ENCODE measurements at regions not wholly inside any gene's neighbourhood (a gene's known extent, or its start where the extent isn't known, plus 50 kb on each side); places are given as distances from the start of the nearest gene placed in this dataset.

DNA sequence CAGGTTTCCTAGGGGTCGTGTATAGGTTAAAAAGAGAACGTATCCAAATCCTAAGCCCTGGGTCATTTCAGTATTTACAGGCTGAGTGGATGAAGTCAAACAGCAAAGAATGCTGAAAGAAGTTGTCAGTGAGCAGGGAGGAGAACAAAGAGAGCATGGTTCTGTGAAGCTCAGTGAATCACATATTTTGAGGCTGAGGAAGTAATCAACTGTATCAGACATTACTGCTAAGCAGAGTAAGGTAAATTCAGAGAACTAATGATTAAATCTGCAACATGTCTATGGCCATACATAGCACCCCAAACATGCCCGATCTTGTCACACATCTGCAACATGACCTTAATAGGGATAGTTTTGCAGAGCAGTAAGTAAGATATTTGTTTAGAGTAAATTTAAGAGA lies 1130.3 kb downstream of the RAPGEF2 start:
- in situ Hi-C loops (cut with MboI; ENCODE audit: low pct_ligation_motif_present in 1 of 4, low pct_unique_long_range_greater_than_20kb in 1 of 4, low sequenced_read_pairs in 3 of 4), result no loop called here
- no peak overlapping the region for H3K4me3 ChIP-seq

DNA sequence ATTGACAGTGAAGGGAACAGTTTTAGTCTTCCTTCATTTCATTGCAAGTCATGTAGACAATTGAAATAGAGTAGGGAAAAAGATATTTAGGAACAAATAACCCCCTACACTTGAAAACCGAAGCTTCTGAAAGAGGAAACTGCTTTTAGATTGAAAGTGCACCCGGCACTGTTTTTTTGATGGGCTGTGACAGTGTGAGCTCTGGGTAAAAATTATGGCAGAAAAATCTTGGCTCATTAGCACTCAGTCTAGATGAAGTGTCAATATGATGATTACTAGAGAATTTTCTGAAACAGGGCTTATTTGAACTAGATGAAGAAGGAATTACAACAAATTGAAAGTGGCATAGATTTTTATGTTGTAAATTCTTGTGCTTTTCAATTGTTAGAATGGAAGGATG lies 1132.4 kb downstream of the RAPGEF2 start:
- no peaks in the 10 kb centered on the region for H3K27me3 ChIP-seq
- no peak overlapping the region for H3K4me3 ChIP-seq
- peaks cover 0 to under 1% of the 10 kb centered on the region in 2 donors for H3K9me3 ChIP-seq
- no peak for DNase-seq
- no peak overlapping the region for H3K27ac ChIP-seq
- intact Hi-C loops (cut with DNase I; ENCODE audit: low total_unique reads) (no loop called here), in situ Hi-C loops (cut with MboI; ENCODE audit: low pct_ligation_motif_present in 1 of 4, low pct_unique_long_range_greater_than_20kb in 1 of 4, low sequenced_read_pairs in 3 of 4) (no loop called here)
- H3K4me1 ChIP-seq, result no peaks in the 10 kb centered on the region
- no peak for TF ChIP-seq EP300 (IDR thresholded peaks at IDR 0.05; ENCODE audit: low read depth)
- TF ChIP-seq POLR2AphosphoS5 (IDR thresholded peaks at IDR 0.05), result no peak
- no peak for TF ChIP-seq POLR2A (IDR thresholded peaks at IDR 0.05)
- no peak for TF ChIP-seq CTCF (IDR thresholded peaks at IDR 0.05)
- 53 to 74% methylated on average over 2 of the region's 2 CpGs for WGBS, 2 donors (ENCODE audit: low coverage in 1 of 2)
- H3K36me3 ChIP-seq, result no peaks in the 10 kb centered on the region

More for the DNA sequence above, 1130.3 kb downstream of the RAPGEF2 start:
- intact Hi-C loops (cut with DNase I; ENCODE audit: low total_unique reads), result no loop called here
- Histone ChIP-seq H3K36me3 (no peaks in the 10 kb centered on the region), H3K27ac (no peak overlapping the region), H3K4me1 (no peaks in the 10 kb centered on the region), H3K9me3 (no peaks in the 10 kb centered on the region), H3K27me3 (no peaks in the 10 kb centered on the region)
- 59 to 64% methylated on average over 3 of the region's 3 CpGs for WGBS, 2 donors (ENCODE audit: low coverage in 1 of 2)
- TF ChIP-seq POLR2AphosphoS5 (IDR thresholded peaks at IDR 0.05), result no peak
- no peak for TF ChIP-seq POLR2A (IDR thresholded peaks at IDR 0.05)
- TF ChIP-seq CTCF (IDR thresholded peaks at IDR 0.05), result no peak
- TF ChIP-seq EP300 (IDR thresholded peaks at IDR 0.05; ENCODE audit: low read depth), result no peak
- no peak for DNase-seq

DNA sequence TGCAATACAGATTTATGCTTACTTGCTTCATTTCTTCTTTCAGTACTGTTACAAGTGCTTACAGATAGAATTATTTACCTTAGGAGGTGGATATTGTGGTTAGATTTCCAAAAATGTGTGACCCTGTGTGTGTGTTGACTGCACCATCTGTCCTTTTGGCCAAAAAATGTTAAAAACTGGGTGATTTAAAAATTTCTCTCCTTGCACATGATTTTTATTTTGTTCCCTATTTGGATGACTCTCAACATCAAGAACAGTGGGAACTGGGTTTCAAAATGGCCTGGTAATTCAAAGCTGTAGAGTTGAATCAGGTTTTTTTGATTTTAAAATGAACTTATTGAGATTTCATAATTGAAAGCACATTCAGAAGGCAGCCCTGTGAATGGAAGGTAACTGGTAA lies 1132.9 kb downstream of the RAPGEF2 start:
- no peak for TF ChIP-seq POLR2AphosphoS5 (IDR thresholded peaks at IDR 0.05)
- TF ChIP-seq POLR2A (IDR thresholded peaks at IDR 0.05), result no peak
- TF ChIP-seq EP300 (IDR thresholded peaks at IDR 0.05; ENCODE audit: low read depth), result no peak
- no peak for TF ChIP-seq CTCF (IDR thresholded peaks at IDR 0.05)
- intact Hi-C loops (cut with DNase I; ENCODE audit: low total_unique reads), result no loop called here
- in situ Hi-C loops (cut with MboI; ENCODE audit: low pct_ligation_motif_present in 1 of 4, low pct_unique_long_range_greater_than_20kb in 1 of 4, low sequenced_read_pairs in 3 of 4), result no loop called here

DNA sequence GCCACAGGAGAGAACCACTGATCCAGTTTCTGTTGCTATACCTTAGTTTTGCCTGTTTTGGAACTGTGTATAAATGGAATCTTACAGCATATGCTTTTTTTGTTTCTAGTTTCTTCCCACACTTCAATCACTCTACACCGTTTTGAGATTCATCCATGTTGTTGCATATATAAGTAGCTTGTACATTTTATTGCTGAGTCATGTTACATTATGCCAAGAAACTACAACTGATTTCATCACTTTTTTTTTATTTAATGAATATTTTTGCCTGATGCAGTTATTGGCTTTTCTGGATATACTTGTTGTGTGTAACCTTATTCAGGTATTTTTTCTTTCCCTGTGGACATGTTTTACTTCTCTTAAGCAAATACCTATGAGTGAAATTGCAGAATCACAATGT lies 1135.9 kb downstream of the RAPGEF2 start:
- in situ Hi-C loops (cut with MboI; ENCODE audit: low pct_ligation_motif_present in 1 of 4, low pct_unique_long_range_greater_than_20kb in 1 of 4, low sequenced_read_pairs in 3 of 4) (no loop called here), intact Hi-C loops (cut with DNase I; ENCODE audit: low total_unique reads) (no loop called here)
- Histone ChIP-seq H3K4me1 (no peaks in the 10 kb centered on the region), H3K27me3 (no peaks in the 10 kb centered on the region), H3K36me3 (no peaks in the 10 kb centered on the region), H3K27ac (no peak overlapping the region), H3K4me3 (no peak overlapping the region), H3K9me3 (peaks cover 0 to 9% of the 10 kb centered on the region in 2 donors)
- no peak for DNase-seq
- WGBS, 2 donors (ENCODE audit: low coverage in 1 of 2), result 77 to 90% methylated on average over 1 of the region's 1 CpG
- TF ChIP-seq POLR2AphosphoS5 (IDR thresholded peaks at IDR 0.05) (no peak), EP300 (IDR thresholded peaks at IDR 0.05; ENCODE audit: low read depth) (no peak), CTCF (IDR thresholded peaks at IDR 0.05) (no peak), POLR2A (IDR thresholded peaks at IDR 0.05) (no peak)

More for the DNA sequence above, 1132.9 kb downstream of the RAPGEF2 start:
- Histone ChIP-seq H3K36me3 (no peaks in the 10 kb centered on the region), H3K4me3 (no peak overlapping the region), H3K9me3 (peaks cover 0 to 6% of the 10 kb centered on the region in 2 donors), H3K4me1 (no peaks in the 10 kb centered on the region), H3K27me3 (no peaks in the 10 kb centered on the region), H3K27ac (no peak overlapping the region)
- no peak for DNase-seq
